A673 (cell line): ENCODE measurements at regions not wholly inside any gene's neighbourhood (a gene's known extent, or its start where the extent isn't known, plus 50 kb on each side); places are given as distances from the start of the nearest gene placed in this dataset.

ENCODE experiments used
- BruUV-seq: library from RNA; stranded (reverse); fragments of 400-500 nt; replicated peaks from 2 replicates; lab custom pipeline; 2021; lab: Mats Ljungman, UMichigan
- CTCF ChIA-PET: fragments of 300-600 bp; sonication (Branson Sonifier 250); formaldehyde crosslinking; loops from one replicate; lab custom pipeline; 2022; ENCODE audit warnings: antibody characterized with exemption; lab: Charles Lee
- POLR2A ChIA-PET: fragments of 300-600 bp; sonication (Branson Sonifier 250); formaldehyde crosslinking; loops from one replicate; lab custom pipeline; 2022; ENCODE audit warnings: antibody characterized with exemption; ENCODE audit not compliant: low non-redundant PET; lab: Charles Lee
- DNase-seq: peaks from one replicate; pipeline ENCODE4 v3.0.0-alpha.2; 2015; ENCODE audit warnings: low spot score
- H3K27ac ChIP-seq: fragments of 200-600 bp; sonication (generic); 2 replicates; pipeline ENCODE4 v1.5.1; 2016; ENCODE audit warnings: mixed run types, low read depth, mild to moderate bottlenecking, mixed read lengths, antibody characterized with exemption, low read length; ENCODE audit not compliant: poor library complexity, severe bottlenecking
- H3K27me3 ChIP-seq: fragments of 200-600 bp; sonication (generic); replicated peaks from 2 replicates; pipeline ENCODE4 v1.6.1; 2017; ENCODE audit warnings: mixed run types, low read depth, mild to moderate bottlenecking, mixed read lengths, antibody characterized with exemption, low read length; ENCODE audit not compliant: insufficient read depth, poor library complexity
- H3K36me3 ChIP-seq: fragments of 200-600 bp; sonication (generic); 2 replicates; pipeline ENCODE4 v1.6.1; 2016; ENCODE audit warnings: mixed run types, mild to moderate bottlenecking, mixed read lengths, antibody characterized with exemption, low read length; ENCODE audit not compliant: insufficient read depth, poor library complexity, severe bottlenecking
- H3K4me1 ChIP-seq: fragments of 200-600 bp; sonication (generic); 2 replicates; pipeline ENCODE4 v1.6.1; 2017; ENCODE audit warnings: mixed run types, mild to moderate bottlenecking, mixed read lengths, antibody characterized with exemption, low read length; ENCODE audit not compliant: insufficient read depth, poor library complexity, severe bottlenecking
- H3K4me3 ChIP-seq: fragments of 200-600 bp; sonication (generic); 2 replicates; pipeline ENCODE4 v1.5.1; 2016; ENCODE audit warnings: low read depth, mixed run types, mild to moderate bottlenecking, mixed read lengths, low read length; ENCODE audit not compliant: poor library complexity, severe bottlenecking
- H3K9me3 ChIP-seq: fragments of 200-600 bp; sonication (generic); 2 replicates; pipeline ENCODE4 v1.6.1; 2016; ENCODE audit warnings: mixed run types, low read depth, mild to moderate bottlenecking, mixed read lengths, antibody characterized with exemption, low read length; ENCODE audit not compliant: poor library complexity, severe bottlenecking
- EZH2 ChIP-seq: fragments of 200-600 bp; sonication (generic); IDR thresholded peaks from 2 replicates; pipeline ENCODE4 v1.6.1; 2017; ENCODE audit warnings: borderline replicate concordance, low read depth, mild to moderate bottlenecking, mixed read lengths, antibody characterized with exemption, low read length; ENCODE audit not compliant: poor library complexity, severe bottlenecking
- intact Hi-C: fragments of 100-400 bp; cut with micrococcal nuclease; formaldehyde crosslinking; loops from one replicate; pipeline ENCODE4 v1.10.0; 2022; ENCODE audit not compliant: unreplicated experiment
- TF ChIP-seq, protein P1 (sequence below): fragments of 300-800, 200-600 bp; sonication (generic); conservative IDR thresholded peaks from 2 replicates; pipeline ENCODE4 v1.5.1; 2017; ENCODE audit warnings: low read depth, mild to moderate bottlenecking, antibody characterized with exemption, low read length, moderate library complexity, mixed read lengths

DNA sequence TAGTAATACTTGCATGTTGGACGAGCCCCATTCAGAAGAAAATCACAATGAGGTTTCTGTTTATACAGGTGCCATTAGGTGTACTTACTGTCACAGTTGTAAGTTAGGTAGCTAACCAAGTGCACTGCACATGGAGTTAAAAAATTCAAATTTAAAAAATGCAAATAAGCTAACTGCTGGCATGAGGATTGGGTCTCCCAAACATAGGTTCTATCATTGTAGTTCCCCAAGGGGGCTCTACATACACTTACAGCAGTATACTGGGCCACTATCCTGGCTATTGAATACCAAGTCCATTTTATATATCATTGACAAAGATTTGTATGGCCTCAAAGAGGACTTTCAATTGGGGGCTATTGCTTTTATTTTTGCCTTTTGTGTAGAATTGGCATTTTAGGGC lies 153.4 kb downstream of the FMR1NB start:
- no TSS peak for BruUV-seq
- H3K4me1 ChIP-seq, result no peaks in the 10 kb centered on the region
- DNase-seq, result no peak
- H3K27me3 ChIP-seq, result no peaks in the 10 kb centered on the region
- intact Hi-C loops, result loop anchor here (10.0 kb wide), 1 partner anchor 1150 kb away; no protein-coding TSS in a partner anchor
- no peak overlapping the region for H3K27ac ChIP-seq
- CTCF ChIA-PET, result no interaction called here
- TF ChIP-seq, protein P1, sequence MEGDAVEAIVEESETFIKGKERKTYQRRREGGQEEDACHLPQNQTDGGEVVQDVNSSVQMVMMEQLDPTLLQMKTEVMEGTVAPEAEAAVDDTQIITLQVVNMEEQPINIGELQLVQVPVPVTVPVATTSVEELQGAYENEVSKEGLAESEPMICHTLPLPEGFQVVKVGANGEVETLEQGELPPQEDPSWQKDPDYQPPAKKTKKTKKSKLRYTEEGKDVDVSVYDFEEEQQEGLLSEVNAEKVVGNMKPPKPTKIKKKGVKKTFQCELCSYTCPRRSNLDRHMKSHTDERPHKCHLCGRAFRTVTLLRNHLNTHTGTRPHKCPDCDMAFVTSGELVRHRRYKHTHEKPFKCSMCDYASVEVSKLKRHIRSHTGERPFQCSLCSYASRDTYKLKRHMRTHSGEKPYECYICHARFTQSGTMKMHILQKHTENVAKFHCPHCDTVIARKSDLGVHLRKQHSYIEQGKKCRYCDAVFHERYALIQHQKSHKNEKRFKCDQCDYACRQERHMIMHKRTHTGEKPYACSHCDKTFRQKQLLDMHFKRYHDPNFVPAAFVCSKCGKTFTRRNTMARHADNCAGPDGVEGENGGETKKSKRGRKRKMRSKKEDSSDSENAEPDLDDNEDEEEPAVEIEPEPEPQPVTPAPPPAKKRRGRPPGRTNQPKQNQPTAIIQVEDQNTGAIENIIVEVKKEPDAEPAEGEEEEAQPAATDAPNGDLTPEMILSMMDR, result no peak
- TF ChIP-seq EZH2, result no peak
- H3K36me3 ChIP-seq, result no peaks in the 10 kb centered on the region
- H3K9me3 ChIP-seq, result no peaks in the 10 kb centered on the region
- POLR2A ChIA-PET, result no interaction called here
- H3K4me3 ChIP-seq, result no peak overlapping the region

DNA sequence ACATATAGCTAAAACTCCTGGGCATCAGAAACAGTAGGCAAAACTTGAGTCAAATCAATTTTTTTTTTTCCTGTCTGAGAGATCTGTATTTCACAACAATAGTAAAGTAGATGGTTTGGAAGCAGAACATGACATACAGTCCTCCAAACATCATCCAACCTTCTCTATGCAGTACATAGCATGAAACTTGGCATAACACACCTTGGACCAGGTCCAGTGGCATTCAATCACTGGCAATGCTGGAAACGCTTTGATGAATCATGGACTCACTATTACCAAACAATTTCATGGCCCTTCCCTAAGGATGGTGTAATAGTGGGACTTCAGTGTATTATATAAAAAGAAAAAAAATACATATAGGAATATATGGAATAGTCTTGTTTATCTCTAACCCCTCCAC lies 154.6 kb downstream of the FMR1NB start:
- ChIA-PET CTCF (no interaction called here), POLR2A (no interaction called here)
- no TSS peak for BruUV-seq
- Histone ChIP-seq H3K27me3 (no peaks in the 10 kb centered on the region), H3K36me3 (no peaks in the 10 kb centered on the region), H3K9me3 (no peaks in the 10 kb centered on the region), H3K27ac (no peak overlapping the region), H3K4me1 (no peaks in the 10 kb centered on the region), H3K4me3 (no peak overlapping the region)
- intact Hi-C loops, result loop anchor here (10.0 kb wide), 1 partner anchor 1149 kb away; no protein-coding TSS in a partner anchor
- DNase-seq, result no peak
- no peak for TF ChIP-seq EZH2
- TF ChIP-seq, protein P1, result no peak

DNA sequence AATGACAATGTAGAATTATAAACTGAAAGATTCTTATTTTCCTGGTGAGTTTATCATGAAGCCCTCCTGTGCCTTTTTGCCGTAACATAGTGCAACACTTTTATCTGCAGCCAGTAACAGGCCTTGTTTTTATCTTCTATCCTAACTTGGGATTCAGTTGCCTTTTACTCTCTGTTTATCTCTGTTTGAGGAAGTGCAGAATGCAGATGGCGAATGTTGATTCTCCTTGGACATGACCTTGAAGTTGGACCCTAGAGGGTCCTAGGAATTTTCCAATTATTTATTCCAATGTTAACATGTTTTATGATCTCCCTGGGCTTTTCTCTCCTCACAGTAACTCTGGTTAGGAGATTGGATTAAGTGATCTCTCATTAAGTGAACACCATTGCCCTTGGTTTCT lies 165.0 kb downstream of the FMR1NB start:
- POLR2A ChIA-PET, result no interaction called here
- Histone ChIP-seq H3K27ac (no peak overlapping the region), H3K4me3 (no peak overlapping the region), H3K9me3 (no peaks in the 10 kb centered on the region), H3K27me3 (no peaks in the 10 kb centered on the region), H3K4me1 (no peaks in the 10 kb centered on the region), H3K36me3 (no peaks in the 10 kb centered on the region)
- BruUV-seq, result no TSS peak
- TF ChIP-seq, protein P1, result no peak
- TF ChIP-seq EZH2, result no peak
- no peak for DNase-seq
- intact Hi-C loops, result no loop called here
- CTCF ChIA-PET, result no interaction called here
